ENCODE measurements at regions not wholly inside any gene's neighbourhood (a gene's known extent, or its start where the extent isn't known, plus 50 kb on each side); places are given as distances from the start of the nearest gene placed in this dataset.

GRCh38 chr6:105753207-105753606 is 332.9 kb upstream of the PRDM1 start:
- DNase-seq: no peak

GRCh38 chr6:105750089-105750488 is 336.0 kb upstream of the PRDM1 start:
- DNase-seq: no peak

GRCh38 chr6:105748737-105749161 is 337.4 kb upstream of the PRDM1 start:
- DNase-seq: no peak

GRCh38 chr6:105747823-105748405 is 338.2 kb upstream of the PRDM1 start:
- DNase-seq: no peak

GRCh38 chr6:105746509-105746908 is 339.6 kb upstream of the PRDM1 start:
- no peak for DNase-seq

DNA sequence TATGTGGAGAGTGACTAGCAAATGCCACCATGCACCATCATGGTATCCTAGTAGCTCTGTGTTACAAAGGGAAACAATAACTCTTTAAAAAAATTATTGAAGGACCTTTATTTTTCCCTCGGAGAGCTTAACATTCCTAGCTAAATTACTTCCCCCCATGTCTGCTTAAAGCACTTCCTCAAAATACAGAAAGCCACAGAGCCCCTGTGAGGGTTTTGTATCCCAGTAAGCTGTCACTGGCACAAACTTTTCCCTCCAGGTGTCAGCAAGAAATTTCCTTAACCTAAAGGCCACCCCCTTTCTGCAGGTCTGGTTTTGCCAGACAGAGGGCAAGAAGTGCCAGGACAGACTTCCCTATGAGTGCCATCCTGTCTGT is 340.0 kb upstream of the PRDM1 start:
- no peak for DNase-seq

DNA sequence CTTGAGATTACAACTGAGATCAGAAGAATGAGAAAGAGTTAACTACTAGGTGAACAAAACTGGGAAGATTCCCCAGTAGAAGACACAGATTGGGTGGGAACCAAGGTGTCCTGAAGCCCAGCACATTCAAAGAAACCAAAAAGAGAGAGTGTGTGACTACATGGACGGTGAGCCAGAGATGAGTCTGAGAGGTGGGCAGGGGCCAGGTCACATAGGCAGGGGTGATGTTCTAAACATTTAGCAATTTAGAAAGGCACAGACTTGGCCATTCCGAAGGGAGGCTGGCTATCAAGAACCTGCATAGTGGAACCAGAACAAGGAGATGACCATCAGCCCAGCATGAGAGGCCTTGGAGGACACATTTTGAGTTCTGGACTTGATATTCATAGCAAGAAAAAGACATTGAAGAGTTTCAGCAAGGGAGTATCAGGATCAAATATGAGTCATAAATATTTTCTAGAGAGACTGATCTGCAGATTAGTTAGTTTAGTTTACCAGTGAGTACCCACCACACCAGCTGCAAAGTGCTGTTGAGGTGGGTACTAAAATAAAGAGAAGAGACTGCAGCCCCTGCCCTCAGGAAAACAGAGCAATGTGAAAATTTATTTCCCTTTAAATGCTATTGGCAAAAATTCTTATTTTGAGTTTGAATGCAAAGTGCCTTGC is 340.5 kb upstream of the PRDM1 start:
- no peak for DNase-seq

GRCh38 chr6:105744815-105745214 is 341.3 kb upstream of the PRDM1 start:
- DNase-seq: no peak

DNA sequence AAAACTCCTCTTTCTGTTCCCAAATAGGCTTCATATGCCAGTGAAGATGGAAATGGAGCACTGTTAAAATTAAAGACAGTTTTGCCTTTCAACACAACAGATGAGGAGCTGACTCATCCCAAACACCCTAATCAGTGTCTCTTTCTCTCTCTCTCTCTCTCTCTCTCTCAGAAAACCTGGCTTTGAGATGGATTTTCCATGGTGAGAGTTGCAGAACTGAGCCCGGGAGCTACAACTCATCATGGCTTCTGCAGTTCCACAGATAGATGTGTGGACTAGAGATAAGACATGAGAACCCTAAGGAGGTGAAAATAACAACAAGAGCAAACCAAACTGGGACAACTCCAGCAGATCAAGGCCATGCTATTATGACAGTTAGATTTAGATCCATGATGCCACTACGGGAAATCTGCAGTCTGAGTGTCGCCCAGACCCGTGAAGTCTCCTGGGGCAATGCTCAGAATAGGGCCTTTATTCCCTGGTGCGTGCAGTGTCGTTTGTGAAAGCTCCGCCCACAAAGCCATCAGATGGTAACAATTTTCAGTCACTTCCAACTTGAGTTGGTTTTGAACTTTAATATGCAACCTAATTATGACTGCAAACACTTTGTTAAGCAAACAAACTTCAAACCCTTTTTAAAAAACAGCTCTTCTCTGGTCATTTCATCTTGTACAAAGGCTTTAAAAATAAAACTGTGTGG is 338.2 kb upstream of the PREP start:
- DNase-seq: no peak

- no peak for DNase-seq
Observed at GRCh38 chr6:105739764-105740163, 336.9 kb upstream of the PREP start.

DNA sequence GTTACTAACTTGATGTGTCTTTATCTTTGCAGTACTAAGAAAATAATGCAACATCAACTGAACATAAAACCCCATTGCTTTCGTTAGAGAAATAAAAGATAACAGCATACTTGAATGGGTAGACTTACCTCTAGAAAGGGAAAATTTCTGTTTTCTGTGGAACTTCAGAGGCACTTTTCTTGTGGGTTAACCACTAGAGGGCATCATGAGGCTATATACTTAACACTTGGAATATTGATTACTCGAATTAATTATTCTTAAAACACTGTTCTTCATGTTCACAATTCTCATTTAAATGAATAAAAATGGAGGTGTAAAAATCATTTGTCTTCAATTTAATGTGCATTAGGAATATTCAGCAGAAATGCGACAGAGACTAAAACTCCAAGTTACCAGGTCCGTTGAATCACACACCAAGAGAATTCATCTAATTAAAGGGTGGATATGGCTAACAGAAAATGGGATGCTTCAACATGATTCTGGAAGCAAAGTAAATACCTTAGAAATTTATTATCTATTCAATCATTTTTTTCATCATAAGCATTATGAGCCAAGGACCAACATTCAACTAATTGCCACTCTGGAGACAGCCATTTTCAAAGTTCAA is 330.8 kb upstream of the PREP start:
- no peak for DNase-seq

- DNase-seq: no peak
Observed at GRCh38 chr6:105728995-105729394, 326.1 kb upstream of the PREP start.

- no peak for DNase-seq
Observed at GRCh38 chr6:105726902-105727655, 324.2 kb upstream of the PREP start.

DNA sequence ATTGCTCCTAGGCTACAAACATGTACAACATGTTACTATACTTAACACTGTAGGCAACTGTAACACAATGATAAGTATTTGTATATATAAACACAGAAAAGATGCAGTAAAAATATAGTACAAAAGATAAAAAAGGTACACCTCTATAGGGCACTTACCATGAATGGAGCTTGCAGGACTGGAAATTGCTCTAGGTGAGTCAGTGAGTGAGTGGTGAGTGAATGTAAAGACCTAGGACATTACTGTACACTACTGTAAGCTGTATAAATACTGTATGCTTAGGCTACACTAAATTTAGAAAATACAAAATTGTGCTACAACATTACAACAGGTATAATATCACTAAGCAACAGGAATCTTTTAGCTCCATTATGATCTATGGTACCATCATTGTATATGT is 312.0 kb upstream of the PREP start:
- no peak for DNase-seq

- DNase-seq: no peak
Observed at GRCh38 chr6:105713474-105714118, 310.7 kb upstream of the PREP start.

- no peak for DNase-seq
Observed at GRCh38 chr6:105711216-105711615, 308.3 kb upstream of the PREP start.

GRCh38 chr6:105705608-105706007 is 302.7 kb upstream of the PREP start:
- no peak for DNase-seq

- no peak for DNase-seq
Observed at GRCh38 chr6:105695461-105695860, 292.6 kb upstream of the PREP start.

DNA sequence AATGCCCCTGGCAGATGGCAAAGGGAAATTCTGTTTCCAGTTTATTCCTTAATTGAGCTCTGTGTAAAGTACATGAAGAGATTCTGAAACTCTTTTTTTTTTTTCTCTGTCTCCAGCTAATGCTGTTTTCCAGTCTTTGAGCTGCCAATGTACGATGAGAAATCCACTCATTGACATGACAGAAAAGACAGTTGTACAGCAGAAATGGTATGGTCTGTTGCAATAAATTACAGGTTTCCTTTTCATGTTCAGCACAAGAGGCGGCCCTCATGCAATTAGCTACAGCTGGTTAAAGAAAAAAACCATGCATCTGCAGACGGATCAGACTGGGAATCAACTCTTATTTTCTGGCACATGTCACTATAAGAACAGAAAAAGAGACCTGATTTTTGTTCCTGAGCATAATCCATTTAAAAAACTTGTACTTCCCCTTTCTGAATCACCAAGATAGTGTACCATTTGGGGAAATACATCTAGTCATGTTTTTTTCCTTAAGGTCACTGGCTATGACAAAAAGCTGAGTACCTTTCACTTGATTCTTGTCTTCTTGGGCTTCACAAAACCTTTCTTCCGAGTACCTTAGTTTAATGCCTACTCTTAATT is 289.8 kb upstream of the PREP start:
- no peak for DNase-seq

DNA sequence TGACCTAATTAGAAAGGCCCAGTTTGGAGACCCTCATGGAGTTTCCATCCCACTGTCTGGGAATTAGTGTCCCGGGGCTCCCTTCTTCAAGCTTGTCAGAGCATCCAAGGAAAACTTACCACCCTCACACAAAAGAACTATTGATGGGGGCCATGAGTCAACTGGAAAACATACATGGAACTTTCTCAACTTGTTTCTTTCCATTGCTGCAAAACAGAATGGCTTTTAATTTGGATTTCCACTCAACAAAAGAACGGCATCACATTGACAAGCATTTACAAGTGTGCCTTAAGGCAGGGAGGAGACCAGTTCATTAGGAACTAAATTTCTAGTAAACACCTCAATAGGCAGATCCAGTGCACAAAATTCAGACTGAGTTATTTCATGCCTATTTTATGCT is 289.1 kb upstream of the PREP start:
- DNase-seq: no peak

GRCh38 chr6:105691081-105691480 is 288.2 kb upstream of the PREP start:
- no peak for DNase-seq

DNA sequence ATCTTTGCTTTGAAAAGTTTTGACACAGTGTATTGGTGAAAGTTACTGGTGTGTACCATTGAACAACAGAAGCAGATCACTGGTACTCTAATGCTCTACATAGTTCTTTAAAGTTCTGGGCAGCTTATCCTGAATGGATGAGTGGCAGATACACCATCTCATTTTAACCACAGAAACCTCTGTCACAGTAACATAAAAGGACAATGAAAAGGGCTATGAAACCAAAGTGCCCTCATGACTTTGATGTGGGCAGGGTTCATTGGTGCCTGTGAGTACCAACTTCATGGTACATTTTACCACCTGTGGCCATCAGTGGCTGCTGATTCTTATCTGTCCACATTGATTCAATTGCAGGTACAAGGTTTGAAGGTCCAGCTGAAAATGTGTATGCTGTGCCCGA is 285.7 kb upstream of the PREP start:
- DNase-seq: no peak

Data from activated naive CD4-positive, alpha-beta T cell (primary cell).